ENCODE measurements at regions not wholly inside any gene's neighbourhood (a gene's known extent, or its start where the extent isn't known, plus 50 kb on each side); places are given as distances from the start of the nearest gene placed in this dataset.

- no peak for TF ChIP-seq CTCF (IDR thresholded peaks at IDR 0.05)
- no peak for TF ChIP-seq POLR2A (IDR thresholded peaks at IDR 0.05)
Measured at GRCh38 chr2:223414646-223415045, 187.5 kb downstream of the SCG2 start.
